ENCODE measurements at regions not wholly inside any gene's neighbourhood (a gene's known extent, or its start where the extent isn't known, plus 50 kb on each side); places are given as distances from the start of the nearest gene placed in this dataset.
"Not testable (repeated sequence)": the region's sequence is repeated elsewhere in the genome, so short reads cannot be mapped to it uniquely, and the experiment has no call there.

- TF ChIP-seq EZH2 (IDR thresholded peaks at IDR 0.05; ENCODE audit: insufficient read depth, poor library complexity, severe bottlenecking); EZH2phosphoT487 (IDR thresholded peaks at IDR 0.05; ENCODE audit: insufficient read depth, low read depth): not testable (repeated sequence)
Measured at GRCh38 chr9:24050239-24050638, 224.2 kb upstream of the ELAVL2 start.
